GM12892 (cell line): ENCODE measurements at regions not wholly inside any gene's neighbourhood (a gene's known extent, or its start where the extent isn't known, plus 50 kb on each side); places are given as distances from the start of the nearest gene placed in this dataset.

Source experiments
- POLR2AphosphoS5 ChIP-seq: IDR thresholded peaks from 2 replicates; pipeline ENCODE4 v1.6.1; 2011; ENCODE audit warnings: low read depth, low read length, control low read depth
- TAF1 ChIP-seq: IDR thresholded peaks from 2 replicates; pipeline ENCODE4 v1.6.1; 2011; ENCODE audit warnings: low read depth, mild to moderate bottlenecking, control low read depth, low read length, borderline replicate concordance

GRCh38 chr12:92027243-92027642, 118.4 kb downstream of the BTG1 start:
- TF ChIP-seq POLR2AphosphoS5 (no peak), TAF1 (no peak)
